CD14-positive monocyte (primary cell): ENCODE measurements at regions not wholly inside any gene's neighbourhood (a gene's known extent, or its start where the extent isn't known, plus 50 kb on each side); places are given as distances from the start of the nearest gene placed in this dataset.

Source experiments
- DNase-seq, 3 donors: peaks; one replicate each; pipeline ENCODE4 v3.0.0-alpha.2; 2011 to 2022
- H2AFZ ChIP-seq: 2 replicates; pipeline ENCODE4 v1.6.0; 2012; ENCODE audit warnings: mild to moderate bottlenecking, low read depth, low read length, inconsistent platforms; ENCODE audit not compliant: insufficient read depth, poor library complexity, severe bottlenecking
- H3K27ac ChIP-seq, 2 donors: 1 replicate in 1 of 2; 2 replicates in 1 of 2; pipeline ENCODE4 v1.5.1; 2012 to 2013; ENCODE audit warnings: low read length in 2 of 2, control low read depth in 1 of 2, inconsistent platforms in 1 of 2, low read depth in 1 of 2, mild to moderate bottlenecking in 1 of 2
- H3K27me3 ChIP-seq, 2 donors: one replicate each; pipeline versions ENCODE4 v1.6.0 to v1.6.1; 2011 to 2013; ENCODE audit warnings: low read length in 2 of 2; ENCODE audit not compliant: control insufficient read depth in 2 of 2, insufficient read depth in 2 of 2
- H3K36me3 ChIP-seq, 2 donors: replicated peaks in 1 of 2; 1 replicate in 1 of 2; 2 replicates in 1 of 2; pipeline versions ENCODE4 v1.5.1 to v1.6.1; 2012 to 2013; ENCODE audit warnings: low read length in 2 of 2, control low read depth in 1 of 2, inconsistent platforms in 1 of 2, mild to moderate bottlenecking in 1 of 2; ENCODE audit not compliant: insufficient read depth in 2 of 2, control insufficient read depth in 1 of 2
- H3K4me1 ChIP-seq, 2 donors: 1 replicate in 1 of 2; 2 replicates in 1 of 2; pipeline versions ENCODE4 v1.5.1 to v1.6.1; 2012 to 2013; ENCODE audit warnings: low read length in 2 of 2, control low read depth in 1 of 2, inconsistent platforms in 1 of 2, mild to moderate bottlenecking in 1 of 2, moderate library complexity in 1 of 2; ENCODE audit not compliant: insufficient read depth in 2 of 2, control insufficient read depth in 1 of 2
- H3K4me2 ChIP-seq: replicated peaks from 2 replicates; pipeline ENCODE3; 2012; ENCODE audit warnings: low read length, moderate library complexity, mild to moderate bottlenecking; ENCODE audit not compliant: poor library complexity, severe bottlenecking; ENCODE audit errors: extremely low read depth
- H3K4me3 ChIP-seq, 3 experiments: fragments of 200-600 bp in 1 of 3; sonication (generic) in 1 of 3; replicated peaks in 1 of 3; 1 replicate in 2 of 3; 2 replicates in 1 of 3; pipeline ENCODE4 v1.5.1; 2011 to 2013; ENCODE audit warnings: low read length in 3 of 3, mild to moderate bottlenecking in 3 of 3, control low read depth in 2 of 3, low read depth in 2 of 3, inconsistent platforms in 1 of 3, moderate library complexity in 1 of 3
- H3K79me2 ChIP-seq: 2 replicates; pipeline ENCODE4 v1.6.0; 2012; ENCODE audit warnings: mild to moderate bottlenecking, control low read depth, inconsistent platforms, low read length, moderate library complexity; ENCODE audit not compliant: insufficient read depth
- H3K9ac ChIP-seq: 2 replicates; pipeline ENCODE4 v1.6.0; 2017; ENCODE audit warnings: low read length, mild to moderate bottlenecking; ENCODE audit not compliant: insufficient read depth, poor library complexity, severe bottlenecking
- H3K9me3 ChIP-seq, 2 donors: replicated peaks in 1 of 2; 1 replicate in 1 of 2; 2 replicates in 1 of 2; pipeline versions ENCODE4 v1.5.1 to v1.6.1; 2012 to 2013; ENCODE audit warnings: low read length in 2 of 2, control low read depth in 1 of 2; ENCODE audit not compliant: control insufficient read depth in 1 of 2, insufficient read depth in 1 of 2
- H4K20me1 ChIP-seq: 2 replicates; pipeline ENCODE4 v1.6.0; 2012; ENCODE audit warnings: mild to moderate bottlenecking, low read length, control low read depth, moderate library complexity; ENCODE audit not compliant: insufficient read depth
- H3K27ac Mint-ChIP-seq, 7 donors: one replicate each; pipeline ENCODE4 v1.8.0; 2020; ENCODE audit warnings: mild to moderate bottlenecking in 7 of 7, mixed read lengths in 7 of 7, moderate library complexity in 6 of 7, inconsistent platforms in 2 of 7
- H3K27me3 Mint-ChIP-seq, 3 donors: one replicate each; pipeline ENCODE4 v1.8.0; 2021 to 2022; ENCODE audit warnings: low read depth in 3 of 3, mild to moderate bottlenecking in 3 of 3, mixed read lengths in 3 of 3, moderate library complexity in 3 of 3, inconsistent platforms in 1 of 3
- H3K36me3 Mint-ChIP-seq, 2 donors: one replicate each; pipeline ENCODE4 v1.8.0; 2020; ENCODE audit warnings: mixed read lengths in 2 of 2, inconsistent platforms in 1 of 2, mild to moderate bottlenecking in 1 of 2
- H3K4me1 Mint-ChIP-seq: one replicate; pipeline ENCODE4 v1.8.0; 2020; ENCODE audit warnings: mild to moderate bottlenecking, mixed read lengths
- H3K4me3 Mint-ChIP-seq, 2 donors: one replicate each; pipeline ENCODE4 v1.8.0; 2020; ENCODE audit warnings: mild to moderate bottlenecking in 2 of 2, mixed read lengths in 2 of 2, moderate library complexity in 1 of 2
- H3K9me3 Mint-ChIP-seq, 7 donors: one replicate each; pipeline ENCODE4 v1.8.0; 2020 to 2022; ENCODE audit warnings: mixed read lengths in 7 of 7, mild to moderate bottlenecking in 6 of 7, moderate library complexity in 6 of 7, inconsistent platforms in 2 of 7
- CTCF ChIP-seq: fragments of 200-600 bp; IDR thresholded peaks from one replicate; pipeline ENCODE4 v1.8.0; 2022; ENCODE audit warnings: antibody characterized with exemption, mild to moderate bottlenecking
- WGBS: methylation state at CpG from one replicate; pipeline ENCODE4 v1.1.5; 2013; ENCODE audit warnings: missing lambda C conversion rate; ENCODE audit not compliant: insufficient coverage; 5-methylcytosine and 5-hydroxymethylcytosine counted together
- intact Hi-C, 2 donors: fragments of 100-400 bp; cut with micrococcal nuclease; formaldehyde crosslinking; loops; one replicate each; pipeline versions ENCODE4 v1.15.0 to v1.15.1; 2023

- H2AFZ ChIP-seq, result no peak overlapping the region
Observed at GRCh38 chr10:52533986-52534385, 219.9 kb downstream of the DKK1 start.

GRCh38 chr10:52539463-52539862, 225.4 kb downstream of the DKK1 start:
- Histone ChIP-seq H2AFZ (no peak overlapping the region), H3K27me3 (no peaks in the 10 kb centered on the region), H3K27ac (no peak overlapping the region), H3K36me3 (no peaks in the 10 kb centered on the region), H3K4me2 (no peak overlapping the region), H3K4me1 (no peaks in the 10 kb centered on the region), H3K9me3 (no peaks in the 10 kb centered on the region), H3K79me2 (no peaks in the 10 kb centered on the region), H3K9ac (no peak overlapping the region), H3K4me3 (no peak overlapping the region), H4K20me1 (no peaks in the 10 kb centered on the region)
- TF ChIP-seq CTCF, result no peak
- Mint-ChIP-seq H3K36me3 (no peaks in the 10 kb centered on the region), H3K27me3 (peaks cover 0 to 3% (median 2%) of the 10 kb centered on the region in 3 donors), H3K4me1 (no peaks in the 10 kb centered on the region), H3K4me3 (no peak overlapping the region), H3K27ac (no peak overlapping the region), H3K9me3 (peaks cover 0 to 8% (median 0%) of the 10 kb centered on the region in 7 donors)
- DNase-seq, result no peak
- WGBS, result no CpG with 5 or more reads among the region's 2 CpGs
- intact Hi-C loops, result no loop called here

More at GRCh38 chr10:52533986-52534385, 219.9 kb downstream of the DKK1 start:
- Histone ChIP-seq H3K79me2 (no peaks in the 10 kb centered on the region), H4K20me1 (no peaks in the 10 kb centered on the region), H3K4me3 (no peak overlapping the region), H3K36me3 (no peaks in the 10 kb centered on the region), H3K4me2 (no peak overlapping the region), H3K27me3 (no peaks in the 10 kb centered on the region), H3K9me3 (no peaks in the 10 kb centered on the region), H3K27ac (no peak overlapping the region), H3K4me1 (no peaks in the 10 kb centered on the region), H3K9ac (no peak overlapping the region)
- intact Hi-C loops, result no loop called here
- H3K27me3 Mint-ChIP-seq, result no peaks in the 10 kb centered on the region
- DNase-seq, result no peak
- H3K4me3 Mint-ChIP-seq, result no peak overlapping the region
- H3K9me3 Mint-ChIP-seq, result peaks cover 0 to 11% (median 6%) of the 10 kb centered on the region in 7 donors
- no peaks in the 10 kb centered on the region for H3K4me1 Mint-ChIP-seq
- no peak for TF ChIP-seq CTCF
- H3K27ac Mint-ChIP-seq, result no peak overlapping the region
- H3K36me3 Mint-ChIP-seq, result no peaks in the 10 kb centered on the region
